Suppressor macrophage treated with lipopolysaccharide for 4 hours (primary cell): ENCODE measurements at regions not wholly inside any gene's neighbourhood (a gene's known extent, or its start where the extent isn't known, plus 50 kb on each side); places are given as distances from the start of the nearest gene placed in this dataset.

Source experiments
- DNase-seq: peaks from one replicate; pipeline ENCODE4 v3.0.0-alpha.2; 2020

GRCh38 chr20:52622081-52622480, 350.1 kb upstream of the TSHZ2 start:
- DNase-seq, result no peak

GRCh38 chr20:52621401-52621800, 350.8 kb upstream of the TSHZ2 start:
- DNase-seq, result no peak

GRCh38 chr20:52619671-52620070, 352.5 kb upstream of the TSHZ2 start:
- no peak for DNase-seq

- no peak for DNase-seq
Observed at GRCh38 chr20:52619101-52619500, 353.1 kb upstream of the TSHZ2 start.

- DNase-seq, result no peak
Observed at GRCh38 chr20:52616629-52617028, 355.5 kb upstream of the TSHZ2 start.

GRCh38 chr20:52614051-52614863, 357.9 kb upstream of the TSHZ2 start:
- DNase-seq, result no peak

- DNase-seq, result no peak
Observed at GRCh38 chr20:52612046-52612632, 360.0 kb upstream of the TSHZ2 start.

- DNase-seq, result no peak
Observed at GRCh38 chr20:52610749-52611148, 361.4 kb upstream of the TSHZ2 start.

- no peak for DNase-seq
Observed at GRCh38 chr20:52601295-52601971, 370.7 kb upstream of the TSHZ2 start.

GRCh38 chr20:52596256-52596655, 375.9 kb upstream of the TSHZ2 start:
- DNase-seq, result no peak

- DNase-seq, result no peak
Observed at GRCh38 chr20:52595518-52595917, 376.6 kb upstream of the TSHZ2 start.

GRCh38 chr20:52593654-52594053, 378.5 kb upstream of the TSHZ2 start:
- DNase-seq, result no peak

GRCh38 chr20:52592567-52592966, 379.6 kb upstream of the TSHZ2 start:
- no peak for DNase-seq

GRCh38 chr20:52590100-52590499, 382.1 kb upstream of the TSHZ2 start:
- DNase-seq, result no peak

GRCh38 chr20:52589251-52589812, 382.8 kb upstream of the TSHZ2 start:
- DNase-seq, result no peak

GRCh38 chr20:52586660-52587059, 385.5 kb upstream of the TSHZ2 start:
- no peak for DNase-seq

GRCh38 chr20:52585333-52585732, 386.8 kb upstream of the TSHZ2 start:
- no peak for DNase-seq

- DNase-seq, result no peak
Observed at GRCh38 chr20:52578559-52578958, 387.0 kb upstream of the ZFP64 start.

- no peak for DNase-seq
Observed at GRCh38 chr20:52577696-52578095, 386.1 kb upstream of the ZFP64 start.

GRCh38 chr20:52572687-52573086, 381.1 kb upstream of the ZFP64 start:
- no peak for DNase-seq

GRCh38 chr20:52569201-52569600, 377.6 kb upstream of the ZFP64 start:
- DNase-seq, result no peak

GRCh38 chr20:52565614-52566013, 374.0 kb upstream of the ZFP64 start:
- DNase-seq, result no peak

- DNase-seq, result no peak
Observed at GRCh38 chr20:52564594-52564993, 373.0 kb upstream of the ZFP64 start.
